CD4-positive, CD25-positive, alpha-beta regulatory T cell (primary cell): ENCODE measurements at regions not wholly inside any gene's neighbourhood (a gene's known extent, or its start where the extent isn't known, plus 50 kb on each side); places are given as distances from the start of the nearest gene placed in this dataset.
A peak's percentile ranks its signal among the peaks of the same experiment; 100 is the strongest.

ENCODE experiments used
- ATAC-seq, 2 donors: fragments of 150-1000 bp; cut with Tn5 transposase; one replicate each; pipeline ENCODE4 v1.10.0; 2021; ENCODE audit warnings: low read depth in 2 of 2, moderate number of reproducible peaks in 2 of 2, moderate library complexity in 1 of 2
- DNase-seq, 3 donors: peaks; one replicate each; pipeline versions ENCODE4 v3.0.0 to v3.0.0-alpha.2; 2012 to 2022; ENCODE audit warnings: mixed read lengths in 1 of 3
- H3K27ac ChIP-seq: one replicate; pipeline ENCODE4 v1.7.0; 2013; ENCODE audit warnings: mild to moderate bottlenecking, low read length; ENCODE audit not compliant: insufficient read depth, poor library complexity, severe bottlenecking
- H3K27me3 ChIP-seq: one replicate; pipeline ENCODE4 v1.7.0; 2013; ENCODE audit warnings: low read length; ENCODE audit not compliant: control insufficient read depth, insufficient read depth
- H3K36me3 ChIP-seq: one replicate; pipeline ENCODE4 v1.7.0; 2013; ENCODE audit warnings: mild to moderate bottlenecking, low read length, moderate library complexity; ENCODE audit not compliant: control insufficient read depth, insufficient read depth
- H3K4me1 ChIP-seq: 2 replicates; pipeline ENCODE4 v1.7.0; 2013; ENCODE audit warnings: mild to moderate bottlenecking, low read length; ENCODE audit not compliant: insufficient read depth, control insufficient read depth, poor library complexity, severe bottlenecking
- H3K4me3 ChIP-seq: one replicate; pipeline ENCODE4 v1.7.0; 2013; ENCODE audit warnings: low read depth, mild to moderate bottlenecking, low read length, moderate library complexity
- H3K9me3 ChIP-seq, 2 experiments: 1 replicate in 1 of 2; 2 replicates in 1 of 2; pipeline ENCODE4 v1.7.0; 2013; ENCODE audit warnings: low read length in 2 of 2, mild to moderate bottlenecking in 1 of 2, moderate library complexity in 1 of 2; ENCODE audit not compliant: control insufficient read depth in 2 of 2
- H3K27ac Mint-ChIP-seq, 3 donors: one replicate each; pipeline ENCODE4 v1.8.0; 2020 to 2022; ENCODE audit warnings: mild to moderate bottlenecking in 3 of 3, mixed read lengths in 3 of 3, moderate library complexity in 2 of 3
- H3K27me3 Mint-ChIP-seq: one replicate; pipeline ENCODE4 v1.8.0; 2022; ENCODE audit warnings: mild to moderate bottlenecking, mixed read lengths
- H3K36me3 Mint-ChIP-seq: one replicate; pipeline ENCODE4 v1.8.0; 2020; ENCODE audit warnings: mixed read lengths
- H3K4me1 Mint-ChIP-seq, 4 donors: one replicate each; pipeline ENCODE4 v1.8.0; 2020 to 2022; ENCODE audit warnings: mixed read lengths in 4 of 4, mild to moderate bottlenecking in 1 of 4
- H3K4me3 Mint-ChIP-seq, 4 donors: one replicate each; pipeline ENCODE4 v1.8.0; 2020 to 2022; ENCODE audit warnings: mild to moderate bottlenecking in 4 of 4, mixed read lengths in 4 of 4, moderate library complexity in 3 of 4
- H3K9me3 Mint-ChIP-seq, 7 donors: one replicate each; pipeline ENCODE4 v1.8.0; 2020 to 2022; ENCODE audit warnings: mixed read lengths in 7 of 7, mild to moderate bottlenecking in 3 of 7, moderate library complexity in 2 of 7

DNA sequence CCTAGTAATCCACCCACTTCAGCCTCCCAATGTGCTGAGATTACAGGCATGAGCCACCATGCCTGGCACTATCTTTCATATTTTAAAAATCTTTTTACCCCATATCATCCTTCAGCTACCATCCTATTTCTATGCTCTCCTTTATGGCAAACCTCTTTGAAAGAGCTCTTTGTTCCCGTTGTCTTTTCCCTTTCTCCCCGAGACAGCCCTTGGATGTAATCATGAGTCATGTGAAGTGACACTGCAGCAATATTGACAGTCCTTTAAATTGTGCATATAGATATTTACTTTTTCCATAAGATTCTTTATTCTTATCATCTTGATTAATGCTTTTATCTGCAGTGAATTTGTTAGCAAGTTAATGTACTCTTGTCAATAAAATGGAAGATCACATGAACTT lies 286.6 kb downstream of the ANKRD7 start:
- H3K27ac Mint-ChIP-seq = no peak overlapping the region

DNA sequence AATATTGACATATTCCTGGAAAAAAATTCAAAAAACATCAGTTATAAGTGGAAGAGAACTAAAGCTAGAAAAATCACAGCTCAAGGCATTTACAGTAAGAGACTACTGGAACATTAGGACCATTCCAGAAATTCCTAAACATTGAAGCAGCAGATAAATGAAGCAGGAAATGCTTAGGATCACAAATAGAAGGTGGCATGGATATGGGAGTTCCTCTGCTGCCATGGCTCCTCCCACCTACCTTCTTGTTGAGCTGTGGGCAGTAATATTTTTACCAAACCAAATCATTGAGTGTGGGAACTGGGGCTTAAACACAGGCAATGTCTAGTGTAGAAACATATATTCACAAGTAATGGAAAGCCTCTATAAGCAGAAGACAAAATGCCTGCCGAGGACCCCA lies 292.8 kb downstream of the ANKRD7 start:
- peaks cover 0 to 9% (median 2%) of the 10 kb centered on the region in 7 donors for H3K9me3 Mint-ChIP-seq
- DNase-seq (no peak), ATAC-seq (no peak)
- H3K27me3 ChIP-seq = no peaks in the 10 kb centered on the region
- H3K27ac Mint-ChIP-seq = no peak overlapping the region
- no peak overlapping the region for H3K4me3 Mint-ChIP-seq
- no peaks in the 10 kb centered on the region for H3K36me3 Mint-ChIP-seq
- H3K27me3 Mint-ChIP-seq = no peaks in the 10 kb centered on the region
- H3K4me1 ChIP-seq = no peaks in the 10 kb centered on the region
- no peaks in the 10 kb centered on the region for H3K36me3 ChIP-seq
- no peak overlapping the region for H3K4me3 ChIP-seq
- H3K27ac ChIP-seq = no peak overlapping the region
- peaks cover 0 to 3% of the 10 kb centered on the region in 2 experiments for H3K9me3 ChIP-seq
- no peaks in the 10 kb centered on the region for H3K4me1 Mint-ChIP-seq

More for the DNA sequence above, 286.6 kb downstream of the ANKRD7 start:
- H3K27me3 ChIP-seq = no peaks in the 10 kb centered on the region
- Mint-ChIP-seq H3K4me3 (no peak overlapping the region), H3K9me3 (peaks cover 0 to 3% (median 0%) of the 10 kb centered on the region in 7 donors), H3K27me3 (no peaks in the 10 kb centered on the region), H3K36me3 (no peaks in the 10 kb centered on the region), H3K4me1 (no peaks in the 10 kb centered on the region)
- DNase-seq (no peak), ATAC-seq (no peak)
- H3K9me3 ChIP-seq = no peaks in the 10 kb centered on the region
- no peaks in the 10 kb centered on the region for H3K36me3 ChIP-seq
- H3K4me3 ChIP-seq = no peak overlapping the region
- H3K4me1 ChIP-seq = no peaks in the 10 kb centered on the region
- no peak overlapping the region for H3K27ac ChIP-seq

DNA sequence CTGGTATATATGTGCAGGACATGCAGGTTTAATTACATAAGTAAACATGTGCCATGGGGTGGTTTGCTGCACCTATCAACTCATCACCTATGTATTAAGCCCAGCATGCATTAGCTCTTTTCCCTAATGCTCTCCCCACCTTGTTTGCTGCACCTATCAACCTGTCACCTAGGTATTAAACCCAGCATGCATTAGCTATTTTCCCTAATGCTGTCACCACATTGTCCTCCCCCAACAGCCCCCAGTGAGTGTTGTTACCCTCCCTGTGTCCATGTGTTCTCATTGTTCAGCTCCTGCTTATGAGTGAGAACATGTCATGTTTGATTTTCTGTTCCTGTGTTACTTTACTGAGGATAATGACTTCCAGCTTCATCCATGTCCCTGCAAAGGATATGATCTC lies 300.5 kb downstream of the ANKRD7 start:
- Mint-ChIP-seq H3K4me3 (no peak overlapping the region), H3K36me3 (no peaks in the 10 kb centered on the region), H3K9me3 (peaks cover 2 to 9% (median 5%) of the 10 kb centered on the region in 7 donors), H3K27me3 (no peaks in the 10 kb centered on the region), H3K4me1 (no peaks in the 10 kb centered on the region), H3K27ac (no peak overlapping the region)
- ATAC-seq = no peak
- Histone ChIP-seq H3K9me3 (no peaks in the 10 kb centered on the region), H3K4me1 (no peaks in the 10 kb centered on the region), H3K4me3 (no peak overlapping the region), H3K27me3 (no peaks in the 10 kb centered on the region), H3K27ac (no peak overlapping the region), H3K36me3 (no peaks in the 10 kb centered on the region)
- DNase-seq = no peak

DNA sequence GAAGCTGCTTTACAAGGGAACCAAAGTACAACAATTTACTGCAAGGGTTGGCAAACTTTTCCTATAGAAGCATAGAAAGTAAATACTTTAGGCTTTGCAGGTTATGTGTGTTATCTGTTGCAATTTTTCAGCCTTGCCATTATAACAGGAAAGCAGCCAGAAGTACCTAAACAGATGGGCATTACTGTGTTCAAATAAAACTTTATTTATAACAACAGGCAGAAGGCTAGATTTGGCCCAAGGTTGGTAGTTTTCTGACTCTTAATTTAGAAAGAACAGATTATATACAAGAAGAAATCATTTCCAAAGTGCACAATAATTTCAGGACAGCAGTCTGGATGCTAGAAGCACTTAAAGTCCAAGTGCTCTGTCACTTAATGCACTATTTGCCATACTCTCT lies 307.1 kb downstream of the ANKRD7 start:
- H3K4me3 Mint-ChIP-seq = no peak overlapping the region
- Histone ChIP-seq H3K36me3 (no peaks in the 10 kb centered on the region), H3K4me3 (no peak overlapping the region), H3K4me1 (no peaks in the 10 kb centered on the region), H3K27ac (no peak overlapping the region), H3K27me3 (no peaks in the 10 kb centered on the region), H3K9me3 (no peaks in the 10 kb centered on the region)
- no peaks in the 10 kb centered on the region for H3K27me3 Mint-ChIP-seq
- ATAC-seq (no peak), DNase-seq (no peak)
- no peaks in the 10 kb centered on the region for H3K4me1 Mint-ChIP-seq
- H3K9me3 Mint-ChIP-seq = peaks cover 0 to 7% (median 4%) of the 10 kb centered on the region in 7 donors
- H3K27ac Mint-ChIP-seq = no peak overlapping the region
- no peaks in the 10 kb centered on the region for H3K36me3 Mint-ChIP-seq

DNA sequence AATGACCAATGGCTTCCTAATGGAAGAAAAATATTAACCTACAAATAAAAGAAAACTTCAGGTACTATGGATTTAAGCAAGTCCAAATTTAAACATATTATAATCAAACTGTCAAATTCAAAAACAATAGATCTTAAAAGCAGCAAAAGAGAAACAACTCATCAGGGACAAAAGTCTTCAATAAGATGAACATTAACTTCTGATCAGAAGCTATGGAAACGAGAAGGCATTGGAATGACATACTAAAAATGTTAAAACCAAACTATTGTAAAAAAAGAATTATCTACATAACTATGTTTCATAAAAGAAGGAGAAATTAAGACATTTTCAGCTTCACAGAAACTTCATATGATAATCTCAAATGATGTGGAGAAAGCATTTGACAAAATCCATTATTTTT lies 334.7 kb downstream of the ANKRD7 start:
- Mint-ChIP-seq H3K4me1 (no peaks in the 10 kb centered on the region), H3K9me3 (peaks cover 0 to 14% (median 7%) of the 10 kb centered on the region in 7 donors), H3K36me3 (no peaks in the 10 kb centered on the region), H3K27me3 (no peaks in the 10 kb centered on the region), H3K27ac (no peak overlapping the region), H3K4me3 (no peak overlapping the region)
- H3K27me3 ChIP-seq = no peaks in the 10 kb centered on the region
- no peak for ATAC-seq
- no peaks in the 10 kb centered on the region for H3K9me3 ChIP-seq
- no peak overlapping the region for H3K4me3 ChIP-seq
- H3K36me3 ChIP-seq = no peaks in the 10 kb centered on the region
- H3K27ac ChIP-seq = no peak overlapping the region
- no peaks in the 10 kb centered on the region for H3K4me1 ChIP-seq
- no peak for DNase-seq

DNA sequence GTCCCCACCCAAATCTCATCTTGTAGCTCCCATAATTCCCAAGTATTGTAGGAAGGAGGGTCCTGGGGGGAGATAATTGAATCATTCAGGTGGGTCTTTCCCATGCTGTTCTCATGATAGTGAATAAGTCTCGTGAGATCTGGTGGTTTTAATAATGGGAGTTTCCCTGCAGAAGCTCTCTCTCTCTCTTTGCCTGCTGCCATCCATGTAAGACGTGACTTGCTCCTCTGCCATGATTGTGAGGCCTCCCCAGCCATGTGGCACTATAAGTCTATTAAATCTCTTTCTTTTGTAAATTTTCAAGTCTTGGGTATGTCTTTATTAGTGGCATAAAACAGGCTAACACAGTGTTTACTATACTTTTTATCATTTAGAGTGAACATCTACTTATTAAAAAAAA lies 338.8 kb downstream of the ANKRD7 start:
- DNase-seq (no peak), ATAC-seq (no peak)
- Mint-ChIP-seq H3K36me3 (no peaks in the 10 kb centered on the region), H3K4me3 (no peak overlapping the region), H3K27me3 (no peaks in the 10 kb centered on the region), H3K27ac (no peak overlapping the region), H3K9me3 (peaks cover 0 to 15% (median 7%) of the 10 kb centered on the region in 7 donors), H3K4me1 (no peaks in the 10 kb centered on the region)
- no peaks in the 10 kb centered on the region for H3K4me1 ChIP-seq
- H3K27ac ChIP-seq = no peak overlapping the region
- H3K36me3 ChIP-seq = no peaks in the 10 kb centered on the region
- H3K9me3 ChIP-seq = no peaks in the 10 kb centered on the region
- H3K4me3 ChIP-seq = no peak overlapping the region
- H3K27me3 ChIP-seq = no peaks in the 10 kb centered on the region

DNA sequence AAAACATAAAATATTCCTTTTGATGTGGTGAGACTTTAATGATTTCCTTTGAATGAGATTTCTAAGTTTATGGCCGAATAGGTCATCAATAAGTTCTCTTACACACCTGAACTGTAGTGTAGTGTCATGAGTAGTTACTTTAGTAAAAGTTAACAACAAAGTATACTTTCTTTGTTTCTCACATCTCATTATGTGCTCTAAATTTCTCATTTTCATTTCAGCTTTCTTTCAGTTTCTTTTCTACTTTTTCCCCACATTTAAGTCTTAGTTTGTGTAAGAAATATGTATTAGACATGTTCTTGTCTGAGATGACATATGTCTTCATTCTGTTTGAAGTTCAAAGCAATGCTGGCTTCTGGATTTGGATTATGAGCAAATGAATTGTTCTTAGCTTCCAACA lies 348.1 kb downstream of the ANKRD7 start:
- Mint-ChIP-seq H3K4me1 (no peaks in the 10 kb centered on the region), H3K9me3 (peaks cover 0 to 8% (median 5%) of the 10 kb centered on the region in 7 donors)
- ATAC-seq = no peak

DNA sequence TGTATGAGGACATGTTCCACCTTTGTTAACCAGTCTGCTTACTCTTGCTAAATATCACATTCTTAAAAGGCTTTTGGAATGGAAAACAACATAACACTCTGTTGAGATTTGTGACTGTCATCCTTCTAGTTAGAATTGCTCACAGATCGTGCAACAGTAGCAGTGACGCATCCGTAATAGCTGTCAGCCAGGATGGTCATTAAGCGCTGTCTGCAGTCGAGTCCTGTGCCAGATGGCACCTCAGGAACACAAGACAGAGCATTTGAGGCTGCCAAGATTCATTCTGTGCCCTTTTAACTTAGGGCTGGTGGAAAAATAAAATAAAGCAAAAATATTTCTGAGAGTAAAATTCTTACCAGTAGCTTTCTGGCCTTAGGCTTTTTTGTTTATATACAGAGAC lies 348.6 kb downstream of the ANKRD7 start:
- H3K4me1 Mint-ChIP-seq = no peaks in the 10 kb centered on the region

More for the DNA sequence above, 348.1 kb downstream of the ANKRD7 start:
- H3K36me3 ChIP-seq = no peaks in the 10 kb centered on the region
- no peak overlapping the region for H3K4me3 ChIP-seq
- no peaks in the 10 kb centered on the region for H3K27me3 ChIP-seq
- H3K27ac Mint-ChIP-seq = no peak overlapping the region
- no peak overlapping the region for H3K4me3 Mint-ChIP-seq
- no peaks in the 10 kb centered on the region for H3K9me3 ChIP-seq
- no peak for DNase-seq
- no peaks in the 10 kb centered on the region for H3K27me3 Mint-ChIP-seq
- H3K27ac ChIP-seq = no peak overlapping the region
- H3K36me3 Mint-ChIP-seq = no peaks in the 10 kb centered on the region
- H3K4me1 ChIP-seq = no peaks in the 10 kb centered on the region

More for the DNA sequence above, 348.6 kb downstream of the ANKRD7 start:
- Mint-ChIP-seq H3K27ac (peak overlapping the region in 1 of 3 donors; percentile 15), H3K4me3 (no peak overlapping the region), H3K27me3 (no peaks in the 10 kb centered on the region), H3K9me3 (peaks cover 0 to 8% (median 2%) of the 10 kb centered on the region in 7 donors), H3K36me3 (no peaks in the 10 kb centered on the region)
- DNase-seq (no peak), ATAC-seq (no peak)
- Histone ChIP-seq H3K27ac (no peak overlapping the region), H3K36me3 (no peaks in the 10 kb centered on the region), H3K4me1 (no peaks in the 10 kb centered on the region), H3K4me3 (no peak overlapping the region), H3K9me3 (no peaks in the 10 kb centered on the region), H3K27me3 (no peaks in the 10 kb centered on the region)
